ENCODE measurements at regions not wholly inside any gene's neighbourhood (a gene's known extent, or its start where the extent isn't known, plus 50 kb on each side); places are given as distances from the start of the nearest gene placed in this dataset.
"Not testable (repeated sequence)": the region's sequence is repeated elsewhere in the genome, so short reads cannot be mapped to it uniquely, and the experiment has no call there.

DNA sequence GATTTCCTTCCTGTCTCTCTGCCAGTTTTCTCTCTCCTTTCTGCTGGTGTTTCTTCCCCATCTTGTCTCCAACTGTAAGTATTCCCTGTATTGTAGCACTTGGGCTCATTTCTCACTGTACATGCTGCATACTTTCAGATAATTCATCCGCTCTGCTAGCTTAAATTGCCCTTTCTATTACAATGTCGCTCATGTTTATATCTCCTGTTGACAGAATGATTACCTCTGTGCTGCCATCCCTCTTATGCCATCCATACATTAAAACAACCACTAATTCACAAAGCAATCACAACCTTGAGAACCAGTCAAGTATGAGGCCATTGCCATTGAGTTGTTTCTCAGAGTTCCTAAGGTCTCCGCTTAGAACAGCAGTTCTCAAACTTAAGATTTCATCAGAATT, 107.5 kb upstream of the SOX2 start:
- no peak for DNase-seq

DNA sequence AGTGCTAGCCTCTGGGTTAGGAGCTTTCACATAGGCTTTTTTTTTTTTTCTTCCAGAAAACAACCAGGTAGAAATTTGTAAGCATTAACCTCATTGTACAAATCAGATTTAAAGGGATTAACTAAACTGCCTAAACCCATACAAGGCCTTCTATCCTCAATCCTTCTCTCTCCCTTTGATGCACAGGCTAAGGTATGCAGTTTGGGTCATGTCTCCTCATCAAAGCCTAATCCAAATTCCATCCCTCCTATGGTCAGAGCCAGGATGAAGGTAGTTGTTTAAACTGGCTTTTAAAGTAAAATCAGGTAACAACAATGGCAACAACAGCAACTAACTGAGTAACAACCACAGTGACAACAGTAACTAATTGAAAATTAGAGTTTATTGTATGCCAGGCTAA, 115.6 kb upstream of the SOX2 start:
- no peak for DNase-seq

DNA sequence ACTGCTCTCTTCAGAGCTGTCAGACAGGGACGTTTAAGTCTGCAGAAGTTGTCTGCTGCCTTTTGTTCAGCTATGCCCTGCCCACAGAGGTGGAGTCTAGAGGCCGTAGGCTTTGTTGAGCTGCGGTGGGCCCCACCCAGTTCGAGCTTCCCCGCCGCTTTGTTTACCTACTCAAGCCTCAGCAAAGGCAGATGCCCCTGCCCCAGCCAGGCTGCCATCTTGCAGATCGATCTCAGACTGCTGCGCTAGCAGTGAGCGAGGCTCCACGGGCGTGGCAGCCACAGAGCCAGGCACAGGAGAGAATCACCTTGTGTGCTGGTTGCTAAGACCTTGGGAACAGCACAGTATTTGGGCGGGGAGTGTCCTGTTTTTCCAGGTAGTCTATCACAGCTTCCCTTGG, 120.8 kb upstream of the SOX2 start:
- DNase-seq, result not testable (repeated sequence)

DNA sequence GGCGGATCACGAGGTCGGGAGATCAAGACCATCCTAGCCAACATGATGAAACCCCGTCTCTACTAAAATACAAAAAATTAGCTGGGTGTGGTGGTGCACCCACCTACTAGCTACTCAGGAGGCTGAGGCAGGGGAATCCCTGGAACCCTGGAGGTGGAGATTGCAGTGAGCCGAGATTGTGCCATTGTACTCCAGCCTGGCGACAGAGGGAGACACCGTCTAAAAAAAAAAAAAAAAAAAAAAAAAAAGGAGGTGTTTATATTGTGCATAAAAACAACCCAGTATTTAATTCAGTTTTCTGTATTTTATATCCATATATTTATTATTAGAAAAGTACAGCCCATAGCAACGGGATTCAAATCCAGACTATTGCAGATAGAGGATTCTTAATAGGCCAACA, 129.1 kb upstream of the SOX2 start:
- DNase-seq, result no peak

DNA sequence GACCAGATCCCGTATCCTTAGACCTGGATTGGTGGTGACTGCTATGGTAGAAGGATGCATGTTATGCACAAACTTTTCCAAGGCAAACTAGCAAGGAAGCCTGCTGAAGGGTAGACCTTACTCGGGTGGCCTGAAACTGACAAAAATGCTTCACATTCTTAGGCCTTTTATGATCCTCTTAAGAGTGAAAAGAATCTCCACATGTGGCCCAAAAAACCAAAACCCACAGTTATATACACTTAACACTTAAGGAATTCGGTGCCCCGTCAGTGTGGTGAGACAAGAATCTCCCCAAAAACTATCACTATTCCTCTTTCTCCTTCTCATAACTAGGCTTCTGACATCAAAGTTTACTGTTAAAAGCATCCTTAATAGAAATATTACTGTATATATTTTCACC, 130.1 kb upstream of the SOX2 start:
- DNase-seq, result no peak

DNA sequence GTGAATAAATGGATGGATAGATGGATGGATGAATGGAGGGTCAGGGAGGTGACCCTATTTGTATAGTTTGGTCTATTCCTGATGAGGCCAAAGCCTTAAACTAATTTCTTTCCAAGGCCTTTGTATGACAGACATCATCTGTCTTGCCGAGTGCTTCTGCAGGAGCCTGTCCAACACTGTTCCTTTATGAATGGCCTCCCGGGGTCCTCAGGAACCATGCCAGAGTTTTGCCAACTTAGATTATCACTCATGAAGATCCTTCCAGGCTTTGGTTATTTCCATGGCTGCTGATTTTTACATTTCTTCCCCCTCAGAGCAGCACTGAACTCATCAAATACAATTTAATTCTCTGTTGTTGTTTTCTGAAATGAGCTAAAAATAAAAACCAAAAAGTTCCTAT, 133.0 kb upstream of the SOX2 start:
- no peak for DNase-seq

DNA sequence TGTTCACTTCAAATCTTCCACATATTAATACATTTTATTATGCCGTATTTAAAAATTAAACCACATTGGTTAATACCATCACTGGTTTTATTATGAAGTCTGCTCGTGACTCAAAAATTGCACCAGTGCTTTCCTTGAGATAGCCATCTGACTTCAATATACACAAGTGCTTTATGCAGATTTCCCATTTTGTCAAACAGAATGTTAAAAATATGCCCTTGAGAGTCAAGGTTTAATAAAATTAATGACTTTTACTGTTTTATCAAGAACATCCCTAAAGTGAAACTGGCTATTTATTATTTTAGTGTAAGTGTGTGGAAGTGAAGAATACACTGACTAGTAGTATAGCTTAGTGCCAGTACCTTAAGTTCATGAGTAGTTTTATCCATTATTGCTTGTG, 139.3 kb upstream of the SOX2 start:
- no peak for DNase-seq

DNA sequence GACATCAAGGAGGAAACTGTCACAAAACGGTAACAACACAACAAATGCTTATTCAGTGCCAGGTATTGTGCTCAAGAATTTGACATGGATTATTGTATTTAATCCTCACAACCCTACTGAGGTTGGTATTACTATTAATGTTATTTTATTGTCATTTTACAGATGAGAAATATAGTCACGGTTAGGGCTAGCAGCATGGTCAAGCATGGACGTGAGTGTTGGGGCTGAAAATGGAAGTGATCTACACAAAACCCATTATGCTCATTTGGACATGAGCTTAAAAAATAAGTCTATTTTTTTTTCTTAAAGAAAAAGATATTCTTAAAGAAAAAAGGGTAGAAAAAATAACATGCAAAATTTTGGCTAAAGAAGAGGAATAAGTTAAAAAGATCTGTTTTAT, 141.3 kb upstream of the SOX2 start:
- DNase-seq, result no peak

DNA sequence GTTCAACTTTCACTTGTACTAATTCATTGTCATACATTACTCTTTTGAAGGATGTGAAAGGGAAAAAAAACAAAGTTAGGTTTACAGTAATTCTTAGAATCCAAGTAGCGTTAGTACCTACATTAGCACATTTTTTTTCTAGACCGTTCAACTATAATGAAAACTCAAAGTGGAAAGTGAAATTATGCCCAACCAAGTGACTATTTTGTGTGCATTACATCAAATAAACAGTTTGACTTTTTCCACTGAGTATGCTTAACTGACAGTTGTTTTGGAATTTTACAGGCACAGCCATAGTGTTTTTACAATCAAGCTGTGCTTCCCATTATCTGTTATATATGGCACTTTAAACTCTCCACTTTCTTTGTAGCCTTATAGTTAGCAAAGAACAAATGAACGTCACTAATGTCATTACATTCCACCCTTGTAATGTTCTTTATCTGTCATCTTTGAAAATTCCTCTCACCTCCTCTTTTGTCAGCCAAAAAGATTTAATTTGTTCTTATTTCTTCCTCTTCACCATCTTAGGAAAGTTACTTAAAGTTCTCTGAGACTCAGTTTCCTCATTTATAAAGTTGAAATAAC, 142.3 kb upstream of the SOX2 start:
- DNase-seq, result no peak

DNA sequence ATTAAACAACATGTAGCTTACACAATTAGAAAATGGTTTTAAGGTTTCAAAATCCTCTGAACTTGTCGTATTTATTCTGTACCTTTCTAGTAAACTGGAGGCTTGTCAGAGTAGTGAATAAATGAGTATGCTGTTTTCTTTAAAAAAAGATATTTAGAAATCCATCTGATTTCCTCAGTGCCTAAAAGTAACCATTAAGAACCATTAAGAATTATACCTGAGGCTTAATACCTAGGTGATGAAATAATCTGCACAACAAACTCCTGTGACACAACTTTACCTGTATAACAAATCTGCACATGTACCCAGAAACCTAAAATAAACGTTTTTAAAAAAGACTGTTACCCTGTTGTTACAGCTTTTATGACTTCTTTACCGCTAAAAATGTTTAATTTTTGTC, 143.0 kb upstream of the SOX2 start:
- DNase-seq, result no peak

DNA sequence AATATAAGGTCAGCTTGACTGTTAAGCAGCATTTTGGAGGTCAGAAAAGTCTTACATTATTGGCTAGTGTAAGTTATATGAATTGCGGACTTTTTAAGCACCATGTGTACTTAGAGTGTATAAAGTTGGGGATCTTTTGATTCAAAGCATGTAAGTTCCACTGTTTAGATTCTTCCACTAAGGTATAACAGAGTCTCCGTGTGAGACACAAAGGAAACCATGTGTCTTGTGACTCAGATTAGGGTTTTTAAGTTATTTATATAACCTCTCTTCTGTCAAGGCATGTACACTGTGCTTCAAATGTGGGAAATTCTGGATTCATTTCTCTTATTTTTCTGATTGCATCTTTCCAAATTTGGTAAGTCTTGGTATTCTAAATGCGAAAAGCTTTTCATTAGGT, 143.5 kb upstream of the SOX2 start:
- no peak for DNase-seq

DNA sequence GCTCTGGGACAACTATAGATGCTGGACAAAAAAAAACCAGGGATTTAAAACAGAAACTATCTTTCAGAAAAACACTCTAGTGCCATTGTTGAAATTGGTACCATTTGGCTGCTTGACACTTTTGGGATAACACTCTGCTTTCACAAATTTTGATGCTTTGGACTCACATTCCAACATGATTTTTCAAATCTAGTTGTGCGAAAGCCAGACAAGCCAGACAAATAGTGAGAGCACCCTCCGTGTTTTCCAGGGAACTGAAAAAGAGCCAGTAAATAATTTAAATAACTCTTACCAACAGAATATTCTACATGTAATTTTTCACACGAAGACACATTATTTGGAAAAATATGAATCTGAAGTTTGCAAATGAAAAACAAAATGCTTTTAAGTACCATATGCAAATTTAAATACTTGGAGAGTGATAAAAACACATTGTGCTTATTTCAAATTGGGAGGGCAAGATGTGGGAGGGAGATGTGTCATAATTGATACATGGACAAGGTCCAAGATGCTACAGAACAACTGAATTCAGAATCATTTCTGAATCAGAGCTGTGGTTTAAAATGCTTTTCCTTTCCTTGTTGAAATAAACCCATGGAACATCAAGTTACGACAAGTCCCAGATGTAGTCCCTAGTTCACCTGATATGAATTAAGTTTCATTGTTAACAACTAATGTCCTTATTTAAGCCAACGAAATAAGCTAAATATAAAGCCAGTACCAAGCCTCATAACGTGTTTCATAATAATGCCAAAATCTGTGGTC, 144.2 kb upstream of the SOX2 start:
- no peak for DNase-seq

DNA sequence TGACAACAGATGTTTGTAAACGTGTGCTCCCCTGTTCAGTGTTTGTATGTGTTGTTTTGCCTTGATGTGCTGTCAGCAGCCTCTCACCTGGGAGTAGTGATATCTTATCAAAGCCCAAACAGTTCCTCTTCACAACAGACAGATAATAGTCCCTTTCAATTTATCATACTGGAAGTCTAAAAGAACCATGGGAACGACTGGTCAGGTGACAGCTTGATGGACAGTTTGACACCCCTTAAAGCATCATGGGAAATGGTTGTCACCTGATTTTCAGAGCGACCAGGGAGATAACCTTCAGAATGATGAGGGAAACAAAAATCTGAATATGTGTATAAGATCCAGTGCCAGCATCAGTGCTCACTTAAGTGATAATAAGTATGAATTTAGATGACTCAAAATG, 146.3 kb upstream of the SOX2 start:
- DNase-seq, result no peak

DNA sequence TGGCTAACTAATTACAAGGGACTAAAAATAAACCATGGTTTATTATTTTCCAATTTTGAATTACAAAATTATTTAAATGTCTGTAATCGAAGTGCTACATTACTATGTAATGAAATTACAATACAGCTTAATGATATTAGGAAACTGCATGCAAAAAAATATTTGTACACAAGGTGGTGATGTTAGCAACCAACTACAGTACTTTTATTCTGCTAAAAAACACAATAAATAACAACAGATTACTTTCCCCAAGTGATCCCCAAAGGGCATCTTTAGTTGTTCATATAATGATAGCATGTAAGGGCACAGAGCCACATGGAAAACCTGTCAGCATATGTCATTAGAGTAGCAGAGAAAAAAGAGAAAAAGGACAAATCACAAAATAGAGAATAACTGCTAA, 147.5 kb upstream of the SOX2 start:
- no peak for DNase-seq

DNA sequence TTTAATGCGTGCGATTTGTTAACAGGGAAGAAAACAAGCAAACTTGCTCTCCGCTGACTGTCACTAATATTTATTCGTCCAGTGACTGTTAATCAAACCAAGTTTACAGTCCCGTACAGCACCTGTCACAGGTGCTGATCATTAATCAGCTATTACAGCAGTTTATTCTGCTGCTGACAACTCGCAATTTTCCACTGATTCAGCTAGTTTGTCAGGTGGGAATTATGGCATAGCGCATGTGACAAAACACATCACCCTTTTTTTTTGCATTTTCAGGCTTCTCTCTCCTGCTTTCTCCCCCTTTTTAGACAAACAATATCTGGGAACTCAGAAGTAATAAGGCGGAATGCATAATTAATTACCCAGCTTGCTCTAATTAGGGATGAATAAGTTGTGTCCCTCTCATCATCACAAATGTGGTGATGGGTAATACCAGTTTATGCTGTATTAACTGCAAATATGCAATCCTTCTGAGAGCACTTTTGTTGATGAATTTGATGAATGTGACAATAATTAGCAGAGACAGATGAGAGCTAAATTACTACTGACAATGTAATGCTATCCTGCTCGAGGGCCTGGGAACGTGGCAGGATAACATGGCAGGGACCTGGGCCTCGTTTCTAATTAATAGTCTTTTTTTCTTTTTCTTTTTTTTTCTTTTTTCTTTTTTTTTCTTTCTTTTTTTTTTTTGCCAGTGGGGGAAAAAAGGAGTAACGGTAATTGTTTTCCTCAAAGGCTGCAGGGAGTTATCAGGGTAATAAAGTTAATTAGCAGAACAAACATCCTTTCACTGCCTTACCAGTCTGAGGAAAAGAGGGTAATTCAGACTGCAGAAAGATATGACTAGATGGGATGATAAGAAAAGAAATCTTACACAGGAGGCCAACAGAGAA, 150.3 kb upstream of the SOX2 start:
- no peak for DNase-seq

DNA sequence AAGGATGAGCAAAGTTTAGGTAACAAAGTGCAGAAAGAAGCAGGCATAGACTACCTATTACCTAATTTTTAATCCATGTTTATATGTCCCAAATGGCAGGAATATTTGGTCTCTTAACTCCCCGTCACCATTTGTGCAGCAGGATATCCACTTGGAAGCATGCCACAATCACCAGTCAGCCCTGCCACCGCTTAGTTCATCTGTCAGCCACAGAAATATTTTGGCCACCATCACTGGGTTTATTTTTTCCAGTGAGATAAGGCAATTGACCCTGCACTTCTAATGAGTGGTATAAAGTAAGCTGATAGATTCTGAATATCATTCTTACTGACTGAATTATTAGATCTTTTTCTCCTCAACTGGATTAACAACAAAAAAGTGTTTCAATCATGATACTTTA, 152.9 kb upstream of the SOX2 start:
- DNase-seq, result no peak

DNA sequence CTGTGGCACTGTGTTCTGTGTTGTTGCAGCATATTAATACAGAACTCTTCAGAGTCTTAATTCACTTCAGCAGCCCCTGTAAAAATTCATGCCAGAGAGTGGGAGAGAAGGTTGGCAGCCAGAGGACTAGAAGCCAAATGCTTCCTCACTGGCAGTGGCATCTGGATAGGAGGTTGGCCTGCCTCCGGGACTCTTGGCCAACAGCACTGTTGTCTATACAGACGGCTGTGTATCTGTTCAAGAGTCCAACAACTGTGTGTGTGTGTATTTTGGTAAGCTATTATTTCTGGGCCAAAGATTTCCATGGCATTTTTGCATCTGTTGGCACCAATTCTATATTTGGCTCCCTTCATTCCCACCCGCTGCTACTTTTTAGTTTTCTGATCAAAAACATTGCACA, 156.0 kb upstream of the SOX2 start:
- peak; percentile 68 for DNase-seq

DNA sequence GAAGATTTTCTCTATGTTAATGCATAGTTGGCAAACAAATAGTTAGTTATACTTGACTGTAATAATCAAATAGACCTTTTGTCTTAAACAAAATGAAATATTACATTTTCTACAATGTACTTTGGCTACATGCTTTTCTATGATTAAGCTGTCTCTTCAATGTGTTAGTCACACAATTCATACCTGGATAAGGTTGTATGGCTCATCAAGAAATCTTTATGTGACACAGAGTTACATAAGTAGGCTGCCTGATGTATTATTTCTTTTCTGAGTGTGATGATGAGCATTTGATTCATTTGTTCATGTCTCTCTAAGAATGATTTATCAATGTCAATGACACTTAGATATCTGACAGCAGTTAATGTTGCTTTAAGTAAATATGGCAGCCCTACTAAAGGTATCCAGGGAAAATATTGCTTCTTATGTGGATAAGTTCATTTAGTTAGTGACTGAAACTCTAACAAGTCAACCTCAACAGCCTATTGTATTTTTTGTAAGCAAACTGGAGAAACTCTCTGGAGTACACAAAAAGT, 157.4 kb upstream of the SOX2 start:
- DNase-seq, result no peak

DNA sequence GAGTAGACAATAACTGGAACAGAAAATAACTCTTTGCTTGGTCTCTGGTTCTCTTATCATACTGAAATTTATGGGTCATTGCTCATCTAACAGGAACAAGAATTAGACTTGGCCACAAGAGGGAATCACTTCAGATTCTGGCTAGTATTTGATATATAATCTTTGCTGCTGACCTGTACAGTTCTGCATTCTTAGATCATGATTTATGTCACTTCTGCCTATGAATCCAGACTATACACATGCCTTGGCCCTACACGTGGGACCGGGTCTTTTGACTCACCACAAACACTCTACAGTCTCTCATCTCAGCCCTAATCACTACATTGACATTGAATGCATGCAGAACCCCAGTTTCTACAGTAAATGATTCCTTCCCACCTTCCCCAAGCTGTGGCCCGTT, 162.5 kb upstream of the SOX2 start:
- no peak for DNase-seq

DNA sequence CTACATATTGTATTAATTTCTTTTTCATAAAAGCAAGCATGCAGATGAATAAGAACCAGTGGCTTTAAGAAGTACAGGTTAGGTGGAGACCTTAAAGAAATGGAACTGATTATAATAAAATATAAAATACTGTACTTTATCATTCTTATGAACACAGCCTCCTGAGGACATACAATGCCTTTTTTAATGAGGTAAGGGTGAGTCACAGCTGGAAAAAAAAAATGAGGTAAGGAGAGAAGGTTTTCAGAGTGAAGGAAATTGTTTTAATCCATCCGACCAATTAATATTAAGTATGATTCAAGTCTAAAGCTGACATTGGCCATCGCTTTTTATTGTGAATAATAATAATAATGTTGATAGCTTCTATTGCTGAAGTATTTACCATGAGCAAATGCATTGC, 170.3 kb upstream of the SOX2 start:
- DNase-seq, result no peak

DNA sequence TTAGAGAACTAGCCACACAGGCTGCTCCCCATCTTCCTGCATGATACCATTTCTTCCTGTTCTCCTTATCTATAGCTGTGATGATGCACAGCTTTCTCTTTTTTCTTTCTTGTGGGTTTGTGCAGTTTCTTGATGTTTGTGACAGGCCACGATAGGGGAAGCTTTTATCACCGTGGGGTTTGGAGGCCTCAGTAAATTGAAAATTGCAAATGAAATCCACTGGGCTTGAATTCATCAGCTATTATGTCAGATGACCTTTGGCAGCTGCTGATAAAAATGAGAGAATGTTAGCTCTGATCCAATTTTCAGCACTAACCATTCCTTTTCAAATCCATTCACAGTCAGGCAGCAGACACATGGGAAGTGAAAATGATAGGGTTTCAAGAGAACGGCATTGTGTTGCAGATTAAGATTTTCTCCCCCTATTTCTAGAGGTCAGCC, 176.9 kb upstream of the SOX2 start:
- DNase-seq, result no peak

DNA sequence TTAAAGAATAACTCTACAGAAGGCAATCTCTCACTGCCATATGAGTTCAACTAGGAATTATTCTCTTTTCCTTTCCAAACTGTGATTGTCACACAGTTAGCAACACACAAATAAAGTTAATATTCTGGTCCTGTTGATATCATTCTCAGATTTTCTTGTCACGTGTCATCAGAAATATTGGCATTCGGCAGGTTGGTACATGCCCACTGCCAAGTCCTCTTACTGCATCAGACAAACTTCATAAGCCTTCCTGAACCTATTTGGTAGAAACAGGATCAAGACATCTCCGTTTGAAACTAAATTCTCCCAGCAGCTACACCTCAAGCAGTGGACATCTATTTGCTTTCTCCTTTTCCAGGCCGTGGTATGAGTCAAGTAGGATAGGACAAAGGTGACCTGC, 177.9 kb upstream of the SOX2 start:
- no peak for DNase-seq

DNA sequence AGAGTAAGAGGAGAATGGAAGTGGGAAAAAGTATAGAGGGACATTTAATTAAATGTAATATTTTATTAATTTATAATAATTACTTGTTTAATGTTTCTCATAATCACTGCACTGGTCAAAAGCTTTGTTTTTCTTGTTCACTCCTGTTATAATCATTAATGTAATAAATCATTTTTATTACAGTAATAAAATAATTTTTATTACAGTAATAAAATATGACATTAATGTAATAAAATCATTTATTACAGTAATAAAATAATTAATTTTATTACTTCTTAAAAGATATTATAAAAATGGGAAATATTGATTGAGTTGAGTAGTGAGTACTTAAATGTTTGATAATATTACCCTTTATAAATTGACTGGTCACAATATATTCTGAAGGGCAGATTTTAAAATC, 181.1 kb upstream of the SOX2 start:
- DNase-seq, result no peak

DNA sequence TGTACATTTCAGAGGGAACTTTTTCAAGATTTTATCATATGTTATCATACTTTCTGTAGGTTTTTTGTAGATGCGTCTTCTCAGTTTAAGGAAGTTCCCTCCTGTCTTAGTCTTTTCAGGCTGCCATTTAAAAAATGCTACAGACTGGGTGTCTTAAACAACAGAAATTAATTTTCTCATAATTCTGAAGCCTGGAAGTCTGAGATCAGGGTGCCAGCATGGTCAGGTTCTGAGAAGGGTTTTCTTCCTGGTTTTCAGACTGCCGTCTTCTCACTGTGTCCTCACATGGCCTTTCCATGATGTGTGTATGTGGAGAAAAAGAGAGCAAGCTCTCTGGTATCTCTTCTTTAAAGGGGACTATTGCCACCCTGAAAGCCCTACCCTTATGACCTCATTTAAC, 189.9 kb upstream of the SOX2 start:
- no peak for DNase-seq

Measured in NCI-H446 treated with DMSO at 0.1 percent for 48 hours (cell line).